ENCODE measurements at regions not wholly inside any gene's neighbourhood (a gene's known extent, or its start where the extent isn't known, plus 50 kb on each side); places are given as distances from the start of the nearest gene placed in this dataset.

DNA sequence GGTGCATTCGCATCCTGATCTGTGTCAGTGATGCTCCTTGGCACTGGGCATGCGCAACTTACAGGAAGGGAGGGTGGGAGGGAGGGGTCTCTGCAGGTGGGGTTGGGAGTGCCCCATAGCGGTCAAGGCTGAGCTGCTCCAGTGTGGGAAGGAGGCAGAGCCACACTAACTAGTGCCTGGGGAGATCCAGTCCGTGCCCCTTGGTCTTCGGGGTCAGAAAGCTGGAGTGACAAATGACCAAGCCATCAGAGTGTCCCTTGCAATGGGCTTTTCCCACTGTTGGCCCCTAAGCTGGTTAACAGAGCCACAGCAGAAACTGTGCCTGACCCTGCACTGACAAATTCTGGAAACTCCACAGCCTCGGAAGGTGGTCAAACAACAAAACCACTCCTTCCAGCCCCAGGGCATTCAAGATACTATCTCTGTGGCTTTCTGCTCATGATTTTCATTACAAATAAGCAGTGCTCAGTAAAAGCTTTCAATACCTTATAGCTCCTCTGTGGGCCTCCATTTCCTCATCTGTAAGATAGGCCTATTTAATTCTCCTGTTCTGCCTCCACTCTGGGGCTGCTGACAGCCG is 138.1 kb upstream of the UNC5B start:
- TF ChIP-seq EZH2 (IDR thresholded peaks at IDR 0.05; ENCODE audit: borderline replicate concordance, low read length) (no peak), CTCF (conservative IDR thresholded peaks at IDR 0.05 in 1 of 2, IDR thresholded peaks at IDR 0.05 in 1 of 2; ENCODE audit: extremely low read depth in 1 of 2, insufficient read depth in 1 of 2, low read depth in 1 of 2, low read length in 2 of 2) (no peak)
